B cell (primary cell): ENCODE measurements at regions not wholly inside any gene's neighbourhood (a gene's known extent, or its start where the extent isn't known, plus 50 kb on each side); places are given as distances from the start of the nearest gene placed in this dataset.

ENCODE experiments used
- CTCF ChIP-seq: fragments of 200-600 bp; IDR thresholded peaks from one replicate; pipeline ENCODE4 v1.8.0; 2022; ENCODE audit warnings: antibody characterized with exemption, mild to moderate bottlenecking
- EZH2 ChIP-seq: IDR thresholded peaks from 2 replicates; pipeline ENCODE4 v1.6.1; 2012; ENCODE audit warnings: borderline replicate concordance, low read depth, mild to moderate bottlenecking, moderate library complexity, low read length; ENCODE audit not compliant: insufficient read depth, poor library complexity, severe bottlenecking

- TF ChIP-seq CTCF (no peak), EZH2 (no peak)
Observed at GRCh38 chr10:113480851-113481502, 71.9 kb upstream of the HABP2 start.
